HG03460 (cell line): ENCODE measurements at regions not wholly inside any gene's neighbourhood (a gene's known extent, or its start where the extent isn't known, plus 50 kb on each side); places are given as distances from the start of the nearest gene placed in this dataset.
A peak's percentile ranks its signal among the peaks of the same experiment; 100 is the strongest.

Source experiments
- ATAC-seq: cut with Tn5 transposase; IDR thresholded peaks from one replicate; pipeline ENCODE4 v1.9.1; 2021; ENCODE audit not compliant: unreplicated experiment

DNA sequence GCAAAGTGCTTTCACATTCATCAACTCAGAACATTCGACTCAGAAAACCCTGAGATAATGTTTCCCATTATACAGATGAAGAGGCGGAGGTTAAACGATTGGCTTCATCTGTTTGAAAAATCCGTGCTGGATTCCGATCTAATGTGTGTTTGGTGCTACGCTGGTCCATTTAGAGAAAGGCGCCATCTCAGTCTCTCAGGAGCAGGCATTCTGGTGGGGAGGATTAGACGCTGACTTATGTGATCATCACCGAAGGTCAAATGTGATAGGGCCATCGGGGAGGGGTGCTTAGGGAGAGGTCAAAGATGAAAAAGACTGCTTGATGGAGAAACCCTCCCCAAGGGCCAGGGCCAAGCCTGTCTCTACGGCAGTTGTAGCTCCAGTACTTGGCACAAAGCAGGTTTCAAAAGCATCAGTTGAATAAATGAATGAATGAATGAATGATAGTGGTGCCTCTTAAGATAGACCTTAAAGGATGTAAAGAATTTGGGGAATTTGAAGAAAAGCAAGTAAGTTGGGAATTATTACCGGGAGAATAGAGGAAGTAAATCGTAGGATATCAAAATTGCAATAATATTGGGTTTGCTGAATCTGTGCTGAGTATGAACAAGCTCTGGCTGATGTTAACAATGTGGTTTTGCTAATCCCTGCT is 160.6 kb upstream of the SHB start:
- no peak for ATAC-seq

DNA sequence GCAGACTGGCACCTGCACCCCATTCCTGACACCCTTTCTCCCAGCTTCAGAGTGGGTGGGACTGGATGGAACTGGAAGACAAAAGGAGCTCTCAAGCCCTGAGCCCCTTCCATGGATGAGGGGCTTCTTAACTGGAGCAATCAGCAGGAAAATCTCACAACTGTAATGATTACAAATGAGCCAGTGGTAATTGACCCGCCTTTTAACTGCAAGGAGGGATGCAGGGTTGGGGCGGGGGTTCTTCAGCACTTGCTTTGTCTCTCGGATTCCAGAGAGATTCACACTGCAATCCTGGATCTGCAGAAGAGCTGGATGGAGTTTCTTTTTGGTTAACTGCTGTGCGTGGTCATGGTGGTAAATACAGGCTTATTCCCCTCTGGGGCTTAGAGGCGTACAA is 160.1 kb upstream of the SHB start:
- no peak for ATAC-seq

DNA sequence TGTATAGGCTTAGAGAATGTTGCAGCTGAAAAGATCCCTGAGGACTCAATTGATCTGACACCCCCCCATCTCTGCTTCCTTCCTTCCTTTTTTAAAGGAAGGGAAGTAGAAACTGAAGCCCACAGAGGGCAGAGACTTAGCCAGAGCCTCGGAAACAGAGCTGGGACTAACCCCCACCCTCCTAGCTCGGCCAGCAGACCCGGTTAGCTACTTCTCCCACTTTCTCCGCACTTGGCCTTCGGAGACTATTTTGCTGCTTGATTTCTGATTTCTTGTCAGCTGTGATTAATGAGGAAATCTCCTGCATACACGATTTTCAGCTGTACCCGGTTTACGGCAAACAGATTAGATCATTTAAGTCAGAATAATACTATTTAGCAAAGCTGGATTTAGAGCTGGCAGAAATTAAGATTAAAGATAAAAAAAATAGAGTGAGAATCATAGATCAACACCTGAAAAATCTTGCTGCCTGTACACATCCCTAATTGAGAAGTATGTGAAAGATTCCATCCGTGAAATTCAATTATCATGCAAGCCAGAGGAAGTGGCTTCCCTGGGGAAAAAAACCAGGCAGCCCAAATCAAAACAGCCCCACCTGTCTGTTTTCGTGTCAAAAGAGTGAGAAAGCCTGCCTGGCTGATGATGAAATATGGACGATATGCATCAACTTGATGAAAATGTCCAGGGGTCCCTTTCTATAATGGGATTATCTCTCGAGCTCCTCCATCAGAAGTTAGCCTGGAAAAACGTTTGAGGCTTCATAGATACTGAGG is 159.5 kb upstream of the SHB start:
- no peak for ATAC-seq

DNA sequence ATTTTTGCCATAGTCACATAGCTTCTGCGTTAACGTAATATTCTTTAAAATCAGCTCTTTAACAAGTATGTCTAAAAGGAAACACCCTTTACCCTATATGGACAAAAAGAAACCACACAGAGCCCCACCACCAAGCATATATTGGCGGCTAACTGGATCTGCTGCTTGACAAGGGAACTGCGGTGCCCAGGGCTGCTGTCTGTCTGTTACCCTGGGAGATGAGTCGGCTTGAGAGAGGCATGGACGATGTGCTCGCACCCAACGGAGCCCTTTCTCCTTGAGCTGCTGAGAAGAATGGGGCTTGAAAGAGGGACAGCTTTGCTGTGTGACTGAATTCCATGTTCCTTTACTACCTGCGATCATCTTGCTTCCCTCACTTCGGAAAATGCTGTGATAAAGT is 158.6 kb upstream of the SHB start:
- ATAC-seq, result peak; percentile 26

DNA sequence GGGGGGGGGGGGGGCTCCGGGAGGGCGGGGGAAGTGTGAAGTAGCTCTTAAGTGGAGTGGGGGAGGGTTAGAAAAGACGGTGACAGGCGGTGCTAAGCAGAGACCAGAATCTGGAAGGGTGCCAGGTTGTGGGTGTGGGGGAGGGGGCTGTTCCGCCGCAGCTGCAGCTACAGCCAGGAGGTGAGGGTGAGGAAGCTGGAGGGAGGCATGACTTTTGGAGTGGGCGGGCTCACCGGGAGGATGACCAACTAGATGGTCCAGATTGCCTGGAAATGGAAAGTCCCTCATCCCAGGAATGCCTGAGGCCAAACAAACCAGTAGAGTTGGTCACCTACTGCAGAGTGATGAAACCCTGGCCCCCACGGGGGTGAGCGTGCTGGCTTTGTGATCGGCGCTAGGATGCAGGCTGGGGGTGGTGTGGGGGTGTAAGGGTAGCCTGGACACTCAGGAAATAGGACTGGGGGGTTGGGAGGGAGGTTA is 158.1 kb upstream of the SHB start:
- ATAC-seq, result peak; percentile 70

DNA sequence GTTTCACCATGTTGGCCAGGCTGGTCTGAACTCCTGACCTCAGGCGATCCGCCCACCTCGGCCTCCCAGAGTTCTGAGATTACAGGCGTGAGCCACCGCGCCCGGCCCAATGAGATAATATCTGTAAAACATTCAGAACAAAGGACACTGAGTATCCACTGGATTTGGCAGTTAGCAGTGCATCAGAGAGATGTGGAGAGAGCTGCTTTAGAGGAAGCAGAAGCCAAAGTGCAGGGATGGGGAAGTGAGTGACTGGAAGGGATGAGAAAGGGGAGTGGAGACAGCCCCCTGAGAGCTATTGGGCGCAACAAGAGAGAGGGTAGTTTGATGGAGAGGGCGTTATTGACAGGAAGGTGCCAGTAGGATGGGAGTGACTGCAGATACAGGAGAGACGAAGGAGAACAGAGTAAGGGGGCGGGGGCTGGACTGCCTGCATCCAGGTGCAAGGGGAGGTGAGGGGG is 157.5 kb upstream of the SHB start:
- no peak for ATAC-seq

DNA sequence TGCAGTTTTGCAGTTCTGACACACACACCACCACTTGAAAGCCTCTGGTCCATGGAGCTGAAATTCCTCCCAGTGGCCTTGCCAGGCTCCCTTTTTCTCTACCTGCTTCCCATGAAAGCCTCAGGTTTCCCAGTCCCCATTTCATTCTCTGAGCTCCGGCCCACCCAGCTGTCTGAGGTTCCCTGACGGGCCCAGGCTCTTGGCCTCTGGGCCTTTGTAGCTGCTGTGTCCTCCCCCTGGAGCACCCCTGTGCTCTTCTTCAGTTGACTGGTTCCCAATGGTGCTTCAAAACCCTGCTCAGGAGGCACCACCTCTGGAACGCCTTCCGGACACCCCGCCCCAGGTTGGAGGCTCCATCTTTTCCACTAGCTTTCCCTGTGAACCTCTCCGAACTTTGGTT is 155.9 kb upstream of the SHB start:
- no peak for ATAC-seq

DNA sequence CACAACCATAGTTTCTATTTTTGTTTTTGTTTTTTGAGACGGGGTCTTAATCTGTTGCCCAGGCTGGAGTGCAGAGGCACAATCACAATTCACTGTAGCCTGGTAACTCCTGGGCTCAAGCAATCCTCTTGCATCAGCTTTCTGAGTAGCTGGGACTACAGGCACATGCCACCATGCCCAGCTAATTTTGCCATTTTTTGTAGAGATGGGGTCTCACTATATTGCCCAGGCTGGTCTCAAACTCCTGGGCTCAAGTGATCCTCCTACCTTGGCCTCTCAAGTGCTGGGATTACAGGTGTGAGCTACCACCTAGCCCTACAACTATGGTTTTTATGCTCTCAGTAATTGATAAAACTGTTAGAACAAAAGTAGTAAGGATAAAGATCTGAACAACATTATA is 147.5 kb upstream of the SHB start:
- no peak for ATAC-seq

DNA sequence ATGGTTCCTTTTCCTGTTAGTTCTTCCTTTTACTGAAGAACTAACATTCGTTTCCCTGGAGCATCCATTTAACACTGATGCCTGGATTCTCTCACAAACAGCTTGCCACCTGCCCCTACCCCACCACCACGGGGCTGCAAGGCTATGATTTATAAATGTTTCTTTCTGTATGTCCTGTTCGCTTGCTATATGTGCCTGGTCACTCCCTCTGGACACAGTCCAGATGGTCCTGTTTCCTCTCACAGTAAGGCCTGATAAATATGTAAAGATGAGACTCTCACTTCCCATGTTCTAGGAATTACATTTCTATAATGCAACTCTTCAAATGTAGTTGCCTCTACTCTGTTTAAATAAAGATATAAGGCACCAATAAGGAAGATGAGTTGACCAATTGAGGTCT is 146.4 kb upstream of the SHB start:
- no peak for ATAC-seq

DNA sequence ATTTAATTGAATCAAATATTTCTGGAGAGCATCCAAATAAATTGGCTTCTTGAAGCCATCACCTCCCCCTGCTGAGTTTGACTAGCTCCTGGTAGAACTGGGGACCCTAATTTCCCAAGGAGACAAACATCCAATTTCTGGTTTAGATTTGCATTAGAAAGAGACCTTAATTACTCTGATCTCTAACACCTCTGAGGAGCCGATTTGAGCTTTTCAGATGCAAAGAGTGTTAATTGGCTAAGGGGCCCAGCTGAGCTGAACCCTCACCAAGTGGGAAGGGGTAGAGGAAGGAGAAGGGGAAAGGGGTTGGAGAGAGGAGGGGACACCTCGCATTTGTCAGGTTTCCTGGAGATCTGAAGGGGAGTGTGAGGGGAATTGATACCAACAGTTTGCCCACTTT is 145.4 kb upstream of the SHB start:
- no peak for ATAC-seq

DNA sequence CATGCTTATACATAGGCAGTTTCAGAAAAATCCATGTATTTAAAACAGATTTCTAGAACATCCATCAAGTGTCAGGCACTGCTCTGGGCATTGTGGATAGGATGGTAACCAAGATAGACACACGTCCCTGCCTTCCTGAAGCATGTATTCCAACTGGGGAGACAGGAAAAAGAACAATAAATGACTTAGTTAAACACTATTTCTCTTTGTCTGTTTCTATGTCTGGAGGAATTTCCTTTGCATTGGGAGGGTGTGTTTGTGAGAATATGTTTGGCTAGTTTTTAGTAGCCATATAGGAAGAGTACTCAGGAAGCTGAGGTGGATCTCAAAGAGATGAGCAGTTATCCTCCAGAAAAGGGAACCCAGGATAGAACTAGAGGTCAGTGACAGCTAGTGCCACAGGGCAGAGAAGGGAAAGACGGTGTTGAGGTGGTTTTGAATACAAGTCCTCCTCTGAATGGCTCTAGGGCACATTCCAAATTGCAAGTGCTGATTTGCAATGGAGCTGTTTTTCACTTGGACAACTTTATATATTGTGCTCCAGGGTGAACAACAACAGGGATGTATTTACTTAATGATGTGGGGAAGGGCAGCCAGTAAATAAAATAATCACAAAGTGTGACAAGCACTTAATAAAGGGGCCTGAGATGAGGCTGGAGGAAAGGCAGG is 144.7 kb upstream of the SHB start:
- ATAC-seq, result no peak

DNA sequence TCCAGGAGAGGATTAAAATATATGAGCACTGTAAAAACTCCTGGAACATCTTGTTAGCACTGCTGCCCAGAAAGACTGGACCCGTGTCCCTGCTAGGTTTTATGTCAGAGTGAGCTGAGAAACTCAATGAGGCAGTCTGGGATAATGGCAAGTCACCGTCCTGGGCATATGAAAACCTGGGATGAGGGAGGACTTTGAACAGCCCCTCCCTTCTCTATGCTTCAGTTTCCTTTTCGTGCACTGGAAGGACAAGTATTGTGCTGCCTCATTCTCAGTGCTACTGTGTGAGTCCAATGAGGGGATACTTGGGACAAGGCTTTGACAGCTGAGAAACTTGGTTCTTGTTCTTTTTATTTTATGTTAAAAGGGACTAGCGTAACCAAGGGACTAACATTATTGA is 143.0 kb upstream of the SHB start:
- ATAC-seq, result no peak

DNA sequence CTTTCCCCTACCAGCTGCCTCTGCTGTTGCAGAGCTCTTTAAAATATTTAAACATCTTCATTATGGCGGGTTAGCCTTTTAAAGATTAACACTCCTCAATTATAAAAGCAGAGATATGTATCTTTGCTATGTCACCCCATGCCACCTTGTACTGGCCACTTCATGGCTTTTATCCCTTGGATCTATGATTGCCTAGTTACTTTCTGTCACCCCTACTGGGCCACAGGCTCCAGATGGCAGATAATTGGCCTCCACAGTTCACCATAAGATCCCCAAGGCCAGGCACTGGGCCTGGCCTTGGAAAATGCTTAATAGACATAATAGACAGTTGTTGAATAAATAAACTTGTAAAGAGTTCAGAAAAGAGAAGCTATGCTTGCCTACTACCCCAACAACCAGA is 142.0 kb upstream of the SHB start:
- ATAC-seq, result no peak

DNA sequence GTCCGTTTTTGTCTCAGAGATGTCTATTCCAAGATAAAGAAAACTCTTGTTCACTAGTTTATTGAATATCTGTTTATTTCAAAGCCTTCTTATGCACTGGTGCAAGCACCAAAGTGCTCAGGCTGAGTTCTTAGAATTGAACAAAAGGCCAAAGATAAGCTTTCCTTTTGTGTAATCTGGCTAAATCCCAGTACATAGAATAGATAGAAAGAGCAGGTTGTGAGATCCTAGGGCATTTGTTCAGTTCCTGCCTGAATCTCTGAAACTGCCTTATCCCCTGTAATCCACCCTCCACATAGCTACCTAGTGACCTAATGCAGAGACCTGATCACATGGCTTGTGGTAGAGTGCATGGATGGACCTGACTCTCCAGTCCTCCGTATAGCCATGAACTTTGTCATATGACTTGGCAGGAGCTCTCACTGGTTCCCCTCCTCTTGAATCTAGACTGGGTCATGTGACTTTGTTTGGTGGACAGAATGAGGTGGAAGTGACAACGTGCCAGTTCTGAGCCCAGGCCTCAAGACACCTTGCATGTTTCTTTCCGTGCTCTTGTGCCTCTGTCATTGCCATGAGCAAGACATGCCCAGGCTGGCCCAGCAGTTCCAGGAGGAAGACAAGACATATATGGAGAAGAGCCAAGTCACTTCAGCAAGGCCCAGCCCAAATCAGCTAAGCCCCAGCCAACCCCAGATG is 139.3 kb upstream of the SHB start:
- ATAC-seq, result no peak

DNA sequence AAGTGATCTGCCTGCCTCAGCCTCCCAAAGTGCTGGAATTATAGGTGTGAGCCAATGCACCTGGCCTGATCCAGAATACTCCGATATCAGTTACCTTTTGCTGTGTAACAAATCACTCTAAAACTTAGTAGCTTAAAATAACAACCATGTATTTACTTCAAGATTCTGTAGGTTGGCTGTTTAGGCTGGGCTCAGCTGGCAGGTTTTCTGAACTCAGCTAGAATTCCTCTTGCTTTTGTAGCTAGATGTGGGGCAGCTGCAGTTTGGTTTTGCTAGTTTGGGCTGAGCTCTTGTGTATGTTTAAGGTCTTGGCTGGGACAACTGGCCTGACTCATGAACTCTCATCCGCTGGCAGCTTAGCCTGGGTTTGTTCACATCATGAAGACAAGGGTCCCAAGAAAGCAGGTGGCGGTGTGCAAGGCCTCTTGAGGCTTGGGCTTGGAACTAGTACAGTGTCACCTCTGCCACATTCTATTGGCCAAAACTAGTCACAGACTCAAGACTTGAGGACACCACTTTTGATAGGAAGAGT is 138.3 kb upstream of the SHB start:
- ATAC-seq, result no peak

DNA sequence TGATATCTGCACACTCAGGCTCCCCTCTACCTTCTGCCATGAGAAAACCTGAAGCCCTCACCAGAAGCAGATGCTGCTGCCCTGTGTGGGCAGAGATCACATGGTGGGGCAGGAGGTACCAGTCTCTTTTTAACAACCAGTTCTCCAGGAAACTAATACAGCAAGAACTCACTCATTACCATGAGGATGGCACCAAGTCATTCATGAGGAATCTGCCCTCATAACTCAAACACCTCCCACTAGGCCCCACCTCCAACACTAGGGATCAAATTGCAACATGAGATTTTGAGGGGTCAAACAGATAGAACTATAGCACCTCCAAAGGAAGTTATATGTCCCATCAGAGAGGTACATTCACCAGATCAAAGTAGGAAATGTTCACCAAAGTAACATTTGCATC is 136.3 kb upstream of the SHB start:
- no peak for ATAC-seq

DNA sequence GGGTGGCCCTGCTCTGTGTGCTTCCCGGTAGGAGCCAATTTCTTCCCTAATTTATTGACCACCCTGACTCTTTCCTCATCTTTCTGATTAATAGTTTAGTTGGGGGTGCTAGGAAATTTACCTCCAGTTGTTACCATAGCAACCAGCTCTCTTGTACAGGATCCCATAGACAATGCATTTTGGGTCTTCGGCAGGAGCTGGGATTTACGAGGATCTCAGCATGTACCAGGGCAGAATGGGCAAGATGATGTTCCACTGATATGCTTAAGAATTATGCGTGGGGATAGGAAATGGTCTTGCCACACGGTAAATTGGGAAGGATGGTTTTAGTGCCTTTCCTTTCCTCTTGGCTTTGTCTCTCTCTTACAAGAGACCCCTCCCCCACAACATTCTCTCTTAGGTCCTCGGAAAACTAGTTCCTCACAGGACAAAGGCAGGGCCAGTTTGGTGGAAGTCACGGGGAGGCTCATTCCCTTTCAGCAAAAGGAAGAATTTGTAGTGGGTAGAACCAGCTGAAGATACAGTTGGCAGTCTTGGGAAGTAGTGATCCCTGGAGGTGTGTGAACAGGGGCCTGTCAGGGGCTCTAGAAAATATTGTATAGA is 133.4 kb upstream of the SHB start:
- no peak for ATAC-seq

DNA sequence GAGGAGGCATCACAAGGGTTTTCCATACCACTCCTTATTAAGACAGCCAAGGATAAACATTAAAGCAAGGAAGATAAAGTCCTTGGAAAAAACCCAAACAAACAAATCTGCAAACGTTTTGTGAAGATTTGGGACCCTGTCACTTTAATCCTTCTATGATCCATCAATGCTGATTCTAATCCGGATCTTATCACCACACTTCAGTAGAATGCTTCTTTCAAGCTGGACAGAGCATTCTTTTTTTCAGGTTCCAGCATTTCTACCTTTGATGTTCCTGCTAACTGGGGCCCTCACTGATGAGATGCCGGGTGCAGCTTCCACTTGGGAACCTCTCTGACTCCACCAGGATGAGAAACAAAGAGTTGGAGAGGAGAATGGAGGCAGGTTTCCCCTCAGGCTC is 132.8 kb upstream of the SHB start:
- no peak for ATAC-seq

DNA sequence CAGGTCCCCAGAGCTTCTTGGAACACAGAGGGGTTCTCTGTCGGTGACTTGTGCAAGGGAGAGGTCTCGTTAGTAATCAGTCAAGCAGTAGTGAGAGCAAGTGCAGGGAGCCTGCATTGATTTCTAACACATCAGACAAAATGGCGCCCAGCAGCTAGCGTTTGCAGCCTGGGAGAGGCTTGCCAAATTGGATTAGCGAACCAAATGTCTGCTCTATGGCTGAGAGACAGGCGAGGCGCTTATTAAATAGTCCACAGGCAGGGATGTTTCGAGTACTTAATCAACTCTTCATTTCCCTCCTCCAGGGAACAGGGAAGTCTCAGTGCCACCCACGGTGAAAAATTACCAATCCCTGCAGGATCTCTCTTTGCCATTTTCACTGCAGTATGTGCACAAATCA is 131.4 kb upstream of the SHB start:
- ATAC-seq, result no peak

DNA sequence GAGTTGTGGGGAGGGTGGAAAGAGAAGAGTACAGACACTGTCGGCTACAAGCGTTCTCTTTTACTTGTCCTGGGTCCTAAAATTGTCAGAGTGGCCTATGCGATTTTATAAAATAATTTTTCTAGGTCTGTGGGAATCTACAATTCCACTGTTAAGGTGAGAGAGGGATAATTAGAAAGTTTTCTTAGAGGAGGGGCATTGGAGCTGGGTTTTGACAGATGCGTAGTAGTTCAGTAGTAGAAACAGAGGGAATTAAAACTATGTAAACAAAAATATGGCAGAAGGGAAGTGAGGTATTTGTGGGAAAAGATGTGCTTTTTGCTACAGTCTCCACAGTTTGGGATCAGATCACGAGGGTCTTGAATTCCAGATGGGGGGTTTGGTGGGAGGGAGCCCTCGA is 129.1 kb upstream of the SHB start:
- no peak for ATAC-seq

DNA sequence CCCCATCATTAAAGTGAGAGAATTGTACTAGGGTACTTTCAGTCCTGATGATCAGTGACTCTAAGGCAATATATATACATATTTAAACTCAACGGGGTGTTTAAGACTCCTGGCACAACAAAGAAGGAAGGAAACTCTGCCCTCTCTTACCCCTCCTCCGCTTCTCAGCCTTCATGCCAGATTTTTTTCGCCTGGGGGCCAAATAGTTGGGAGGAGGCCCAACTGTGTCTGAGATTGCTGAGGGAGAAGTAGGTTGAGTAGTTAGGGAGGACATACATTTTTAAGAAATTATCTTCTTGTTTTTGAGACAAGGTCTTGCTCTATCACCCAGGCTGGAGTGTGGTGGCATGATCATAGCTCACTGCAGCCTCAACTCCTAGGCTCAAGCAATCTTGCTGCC is 127.7 kb upstream of the SHB start:
- no peak for ATAC-seq
